DMS153 treated with DMSO at 0.1 percent for 48 hours (cell line): ENCODE measurements at regions not wholly inside any gene's neighbourhood (a gene's known extent, or its start where the extent isn't known, plus 50 kb on each side); places are given as distances from the start of the nearest gene placed in this dataset.
"Not testable (repeated sequence)": the region's sequence is repeated elsewhere in the genome, so short reads cannot be mapped to it uniquely, and the experiment has no call there.

Source experiments
- DNase-seq: peaks from one replicate; lab custom pipeline; 2025; ENCODE audit not compliant: unreplicated experiment; lab: John Stamatoyannopoulos, UW

DNA sequence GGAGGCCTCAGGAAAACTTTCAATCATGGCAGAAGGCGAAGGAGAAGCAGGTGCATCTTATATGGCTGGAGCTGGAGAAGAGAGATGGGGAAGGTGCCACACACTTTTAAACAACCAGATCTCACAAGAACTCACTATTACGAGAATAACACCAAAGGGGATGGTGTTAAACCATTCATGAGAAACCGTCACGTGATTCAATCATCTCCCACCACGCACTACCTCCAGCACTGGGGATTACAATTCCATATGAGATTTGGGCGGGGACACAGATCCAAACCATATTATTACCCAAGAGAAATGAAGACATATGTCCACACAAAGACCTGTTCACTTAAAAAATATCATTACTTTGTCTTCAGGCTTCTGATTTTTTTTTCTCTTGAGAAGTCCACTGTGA lies 518.5 kb downstream of the DCDC2C start:
- DNase-seq = no peak

DNA sequence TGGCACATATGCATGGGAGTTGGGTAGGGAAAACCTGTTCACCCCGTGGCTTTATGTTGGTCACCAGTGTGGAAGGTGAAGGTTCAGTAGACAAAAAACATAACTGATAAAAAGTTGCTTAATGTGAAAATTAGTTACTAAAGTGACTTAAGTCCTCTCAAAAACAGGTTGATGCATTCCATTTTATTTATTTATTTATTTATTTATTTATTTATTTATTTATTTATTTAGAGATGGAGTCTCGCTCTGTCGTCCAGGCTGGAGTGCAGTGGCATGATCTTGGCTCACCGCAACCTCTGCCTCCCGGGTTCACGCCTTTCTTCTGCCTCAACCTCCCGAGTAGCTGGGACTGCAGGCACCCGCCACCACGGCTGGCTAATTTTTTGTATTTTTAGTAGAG lies 541.0 kb downstream of the DCDC2C start:
- not testable (repeated sequence) for DNase-seq

DNA sequence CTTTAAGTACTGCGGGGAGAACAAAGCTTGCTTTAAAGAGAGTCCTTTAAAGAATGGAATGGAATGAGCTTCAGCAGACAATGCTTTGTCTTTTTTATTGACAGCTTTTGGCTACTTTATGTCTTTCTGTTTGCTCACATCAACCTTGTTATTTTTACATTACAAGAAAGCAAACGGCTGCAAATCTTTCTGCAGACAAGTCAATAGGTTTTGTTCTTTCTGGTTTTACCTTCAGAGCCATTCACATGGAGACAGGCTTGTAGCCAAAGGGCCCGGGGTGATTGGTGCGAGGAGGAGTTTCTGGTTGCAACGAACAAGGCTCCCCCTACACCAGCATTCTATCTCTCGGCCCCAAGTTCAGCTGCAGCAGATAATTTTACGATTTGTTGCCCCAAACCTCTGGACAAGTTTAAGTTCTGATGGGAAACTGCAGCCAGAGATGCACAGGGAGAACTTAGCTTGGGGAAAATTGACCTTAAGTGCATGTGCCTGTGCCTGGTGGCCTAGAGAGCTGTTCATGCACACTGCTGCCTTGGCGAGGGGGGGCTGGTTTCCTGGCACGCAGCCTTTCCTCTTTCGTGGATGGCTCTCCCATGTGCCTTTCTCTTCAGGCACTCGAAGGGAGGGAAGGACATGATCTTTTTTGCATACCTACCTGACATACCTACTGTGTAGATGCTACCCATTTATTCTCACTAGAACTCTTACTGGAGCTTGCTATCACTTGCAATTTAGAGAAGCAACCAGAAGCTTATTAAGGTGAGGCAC lies 543.2 kb downstream of the DCDC2C start:
- DNase-seq = no peak

DNA sequence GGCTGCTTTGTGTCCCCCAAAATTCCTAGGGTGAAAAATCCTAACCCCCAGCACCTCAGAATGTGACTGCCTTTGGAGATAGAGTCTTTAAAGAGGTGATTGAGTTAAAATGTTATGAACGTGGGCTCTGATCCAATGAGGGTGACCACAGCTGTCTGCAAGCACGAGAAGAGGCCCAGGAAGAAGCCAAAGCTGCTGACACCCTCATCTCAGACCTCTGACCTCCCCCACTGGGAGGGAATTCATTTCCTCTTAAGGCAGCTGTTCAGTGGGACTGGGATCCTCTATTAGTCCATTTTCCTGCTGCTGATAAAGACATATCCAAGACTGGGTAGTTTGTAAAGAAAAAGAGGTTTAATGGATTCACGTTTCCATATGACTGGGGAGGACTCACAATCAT lies 544.4 kb downstream of the DCDC2C start:
- no peak for DNase-seq

DNA sequence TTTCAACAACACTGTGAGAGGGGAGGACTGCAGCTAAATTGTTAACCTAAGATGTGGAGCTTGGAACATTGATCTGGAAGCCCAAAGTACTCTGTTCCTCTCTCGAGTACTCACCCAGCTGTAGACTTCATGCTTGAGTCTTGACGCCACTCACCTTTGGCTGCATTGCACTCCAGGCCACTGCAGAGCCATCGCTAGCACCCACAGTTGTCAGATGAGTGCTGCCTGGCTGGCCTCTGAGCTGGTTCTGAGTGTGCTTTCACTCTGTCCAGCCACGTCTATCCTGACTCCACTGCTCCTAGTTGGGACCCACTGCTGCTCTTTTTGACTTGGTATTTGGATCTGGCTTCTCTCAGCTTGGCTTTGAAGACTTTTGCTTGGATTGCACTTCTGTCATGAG lies 552.1 kb downstream of the DCDC2C start:
- no peak for DNase-seq

DNA sequence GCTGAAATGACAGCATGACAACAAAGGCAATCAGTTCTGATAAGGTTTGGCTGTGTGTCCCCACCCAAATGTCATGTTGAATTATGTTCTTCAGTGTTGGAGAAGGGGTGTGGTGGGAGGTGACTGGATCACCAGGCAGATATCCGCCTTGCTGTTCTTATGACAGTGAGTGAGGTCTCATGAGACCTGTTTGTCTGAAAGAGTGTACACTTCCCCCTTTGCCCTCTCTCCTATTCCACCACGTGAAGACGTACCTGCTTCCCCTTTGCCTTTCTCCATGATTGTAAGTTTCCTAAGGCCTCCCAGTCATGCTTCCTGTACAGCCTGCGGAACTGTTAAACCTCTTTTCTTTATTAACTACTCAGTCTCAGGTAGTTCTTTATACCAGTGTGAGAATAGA lies 553.0 kb downstream of the DCDC2C start:
- no peak for DNase-seq

DNA sequence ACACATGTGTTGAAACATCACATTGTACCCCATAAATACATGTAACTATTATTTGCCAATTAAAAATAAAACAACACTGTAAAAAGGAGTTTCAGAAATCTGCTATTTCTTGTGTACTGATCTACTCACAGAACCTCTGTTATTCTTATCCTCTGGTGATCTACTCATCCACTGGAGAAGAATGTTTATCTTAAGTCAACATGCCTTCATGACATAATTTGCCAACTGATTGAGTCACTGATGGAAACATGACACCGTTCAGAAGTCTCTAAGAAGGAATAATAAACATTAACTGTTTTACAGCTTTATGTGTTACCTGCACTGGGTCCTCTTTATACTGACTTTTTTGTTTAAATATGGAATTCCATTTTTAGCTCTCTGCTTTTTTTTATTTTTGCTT lies 555.2 kb downstream of the DCDC2C start:
- peak; percentile 33 for DNase-seq

DNA sequence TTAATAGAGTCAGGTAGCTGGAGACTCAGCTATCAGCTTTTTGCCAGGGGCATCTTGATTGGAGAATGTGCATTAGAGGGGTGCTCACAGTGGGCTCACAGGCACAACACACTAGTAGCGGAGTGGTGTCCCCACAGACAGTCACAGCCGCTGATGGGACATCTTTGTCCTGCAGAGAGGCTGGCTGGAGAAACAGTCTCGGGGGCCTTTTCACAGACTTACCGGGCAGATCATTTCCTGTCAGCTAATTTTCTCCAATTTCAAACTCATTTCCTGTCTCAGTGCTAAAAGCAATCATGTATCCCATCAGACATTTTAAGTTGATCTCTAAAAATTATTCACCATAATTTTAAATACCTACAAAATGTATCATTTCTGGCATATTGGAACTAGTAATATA lies 562.6 kb downstream of the DCDC2C start:
- DNase-seq = no peak

DNA sequence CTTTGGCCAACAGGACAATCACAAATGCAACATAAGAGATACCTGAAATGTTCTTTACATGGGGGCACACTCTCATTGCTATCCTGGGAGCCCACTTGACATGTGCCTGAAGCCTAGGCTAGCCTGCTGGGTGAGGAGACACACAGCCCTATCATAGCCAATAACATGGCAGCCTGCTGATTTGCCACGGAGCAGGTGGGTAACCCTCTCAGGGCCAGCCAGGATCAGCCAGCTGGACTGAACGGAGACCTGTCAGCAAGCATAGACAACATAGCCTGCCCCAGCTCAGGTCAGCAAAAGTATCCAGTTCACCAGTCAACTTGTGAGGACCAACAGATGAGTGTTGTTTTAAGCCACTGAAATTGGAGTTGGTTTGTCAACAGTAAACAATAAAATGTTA lies 566.5 kb downstream of the DCDC2C start:
- DNase-seq = no peak

DNA sequence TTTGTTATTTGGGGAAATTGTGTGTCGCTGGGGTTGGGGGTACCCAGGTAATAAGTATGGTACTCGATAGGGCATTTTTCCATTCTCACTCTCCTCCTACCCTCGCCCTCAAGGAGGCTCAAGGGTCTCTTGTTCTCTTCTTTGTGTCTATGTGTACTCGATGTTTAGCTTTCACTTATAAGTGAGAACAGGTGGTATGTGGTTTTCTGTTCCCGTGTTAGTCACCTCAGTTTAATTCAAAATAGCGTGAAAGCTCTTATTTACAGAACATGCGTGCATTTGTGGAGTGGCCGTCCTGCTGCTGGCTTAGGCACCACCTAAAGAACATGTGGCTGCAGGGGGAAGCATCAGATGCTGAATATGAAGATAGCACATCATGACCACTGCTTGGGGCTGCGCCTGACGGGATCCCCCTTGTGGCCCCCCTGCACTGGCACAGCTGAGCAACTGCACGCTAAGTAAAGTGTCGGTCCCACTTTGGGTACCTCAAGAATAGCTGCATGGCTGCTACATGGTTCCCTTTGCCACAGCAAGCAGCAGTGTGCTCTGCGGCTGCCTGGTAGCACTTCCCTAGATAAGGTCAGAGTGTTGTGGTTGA lies 569.0 kb downstream of the DCDC2C start:
- peak; percentile 41 for DNase-seq

DNA sequence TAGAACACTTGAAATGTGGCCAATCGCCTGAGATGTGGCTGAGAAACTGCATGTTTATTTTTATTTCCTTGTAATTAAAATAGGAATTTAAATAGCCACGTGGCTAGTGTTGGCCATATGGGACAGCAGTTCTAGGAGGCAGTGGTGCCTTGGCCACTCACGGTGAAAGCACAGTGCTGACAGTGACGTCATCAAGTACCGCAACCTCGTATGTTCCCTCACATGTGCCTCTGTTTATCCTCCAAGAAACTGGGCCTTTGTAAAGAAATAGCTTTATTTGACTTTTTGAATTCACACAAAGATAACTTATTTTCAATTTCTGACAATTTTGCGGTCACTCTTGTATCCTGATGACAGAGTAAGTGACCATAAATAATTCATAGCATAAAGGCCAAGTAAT lies 575.0 kb downstream of the DCDC2C start:
- DNase-seq = no peak

DNA sequence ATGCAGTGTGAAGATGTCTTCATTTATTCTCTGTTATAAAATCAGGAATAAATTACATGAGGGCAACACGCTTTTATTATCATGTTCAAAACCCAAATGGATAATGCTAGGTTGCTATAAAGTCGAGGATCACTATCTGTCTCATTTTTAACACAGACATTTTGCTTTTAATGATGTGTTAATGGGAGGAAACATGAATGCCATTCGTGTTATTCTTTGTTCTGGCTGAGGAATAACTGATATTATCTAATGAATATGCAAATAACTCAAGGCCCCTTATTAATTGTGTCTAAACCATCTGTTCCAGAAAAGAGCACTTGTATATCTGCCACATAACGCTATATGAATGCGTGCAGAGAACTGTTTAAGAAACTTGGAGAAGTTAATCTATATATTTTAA lies 576.1 kb downstream of the DCDC2C start:
- DNase-seq = no peak

DNA sequence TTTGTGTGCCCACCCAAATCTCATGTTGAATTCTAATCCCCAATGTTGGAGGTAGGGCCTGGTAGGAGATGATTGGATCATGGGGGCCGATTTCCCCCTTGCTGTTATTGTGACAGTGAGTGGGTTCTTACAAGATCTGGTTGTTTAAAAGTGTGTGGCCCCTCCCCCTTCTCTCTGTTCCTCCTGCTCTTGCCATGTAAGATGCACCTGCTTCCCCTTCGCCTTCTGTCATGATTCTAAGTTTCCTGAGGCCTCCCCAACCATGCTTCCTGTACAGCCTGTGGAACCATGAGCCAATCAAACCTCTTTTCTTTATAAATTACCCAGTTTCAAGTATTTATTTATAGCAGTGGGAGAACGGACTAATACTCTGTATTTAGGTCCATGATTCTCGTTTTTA lies 588.1 kb downstream of the DCDC2C start:
- no peak for DNase-seq

DNA sequence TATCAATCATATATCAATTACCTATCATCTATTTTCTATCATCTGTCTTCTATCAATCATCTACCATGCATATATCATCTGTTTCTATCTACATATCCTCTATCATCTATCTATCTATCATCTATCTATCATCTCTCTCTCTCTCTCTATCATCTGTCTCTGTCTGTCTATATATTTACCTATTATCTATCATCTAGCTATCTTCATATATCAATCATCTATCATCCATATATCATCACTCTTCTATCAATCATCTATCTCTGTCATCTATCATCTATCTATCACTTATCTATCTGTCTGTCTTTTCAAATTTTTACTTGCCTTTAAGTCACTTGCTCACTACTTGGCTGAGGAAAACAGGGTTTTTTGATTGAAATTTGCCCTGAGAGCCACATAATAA lies 592.3 kb downstream of the DCDC2C start:
- DNase-seq = no peak

DNA sequence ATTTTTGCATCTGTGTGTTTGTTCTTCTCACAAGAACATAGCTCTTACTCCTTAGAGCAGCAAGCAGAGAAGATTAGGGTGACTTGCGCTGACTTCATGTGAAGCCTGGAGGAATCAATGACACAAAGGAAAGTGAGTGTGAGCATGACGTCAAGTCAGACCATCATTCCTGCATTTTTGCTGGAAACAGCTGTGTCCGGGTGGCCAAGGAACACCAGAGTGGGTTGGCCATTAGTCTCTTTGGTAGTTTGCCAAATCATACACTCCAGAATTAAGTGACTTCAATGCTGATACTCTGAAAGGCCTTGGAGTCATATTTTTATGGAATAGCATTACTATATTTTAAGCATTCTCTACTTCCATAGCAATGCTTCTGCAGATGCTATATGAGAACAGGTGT lies 597.2 kb downstream of the DCDC2C start:
- DNase-seq = no peak

DNA sequence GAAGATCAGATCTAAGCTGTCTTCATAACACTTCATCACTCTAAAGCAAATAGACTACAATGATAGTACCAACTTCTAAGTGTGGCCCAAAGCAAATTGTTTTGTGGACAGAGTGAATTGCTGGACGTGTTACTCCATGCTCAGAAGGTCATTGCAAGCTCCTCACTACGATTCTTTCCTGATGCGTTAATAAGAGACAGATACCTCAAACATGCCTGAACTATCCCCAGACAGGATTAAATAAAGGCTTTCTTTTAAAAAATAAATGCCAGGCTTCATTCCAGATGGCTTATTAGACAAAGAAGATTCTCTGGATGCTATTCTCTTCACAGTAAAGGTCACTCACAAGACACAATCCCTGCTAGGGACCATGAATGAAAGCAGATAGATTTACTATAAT lies 621.2 kb downstream of the DCDC2C start:
- DNase-seq = no peak

DNA sequence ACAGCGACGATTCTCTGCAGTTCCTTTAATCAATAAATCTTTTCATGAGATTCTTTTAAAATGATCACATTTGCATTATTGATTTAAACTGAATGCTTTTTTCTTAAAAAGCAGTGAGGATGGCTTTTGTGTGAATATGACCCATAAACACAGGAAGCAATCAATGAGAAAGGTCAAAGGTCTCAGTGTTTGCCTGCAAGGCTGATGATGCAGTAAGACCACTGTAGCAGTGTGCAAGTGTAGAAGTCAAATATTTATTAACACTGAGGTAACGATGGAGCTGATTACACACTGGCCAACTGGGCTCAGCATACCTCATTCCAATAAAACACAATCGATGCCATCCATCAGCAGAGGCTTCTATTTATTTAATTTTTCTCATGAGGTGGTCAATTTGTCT lies 633.5 kb downstream of the DCDC2C start:
- DNase-seq = no peak

DNA sequence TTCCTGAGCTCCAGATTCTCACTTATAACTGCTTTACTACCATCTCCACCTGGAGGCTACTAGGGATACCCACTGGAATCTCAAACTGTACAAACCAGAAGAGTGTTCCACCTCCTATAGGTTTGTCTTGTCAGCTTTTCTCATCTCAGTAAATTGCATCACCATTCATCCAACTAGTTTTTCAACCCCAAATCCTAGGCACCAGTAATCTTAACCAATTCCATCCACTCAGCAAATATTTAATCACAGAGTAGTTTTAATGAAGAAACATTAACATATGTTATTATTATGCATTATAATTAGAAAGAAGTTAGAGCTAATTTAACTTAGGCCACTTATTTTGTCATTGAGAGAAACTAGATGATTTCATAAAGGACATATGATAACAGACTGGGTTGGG lies 635.0 kb downstream of the DCDC2C start:
- DNase-seq = no peak

DNA sequence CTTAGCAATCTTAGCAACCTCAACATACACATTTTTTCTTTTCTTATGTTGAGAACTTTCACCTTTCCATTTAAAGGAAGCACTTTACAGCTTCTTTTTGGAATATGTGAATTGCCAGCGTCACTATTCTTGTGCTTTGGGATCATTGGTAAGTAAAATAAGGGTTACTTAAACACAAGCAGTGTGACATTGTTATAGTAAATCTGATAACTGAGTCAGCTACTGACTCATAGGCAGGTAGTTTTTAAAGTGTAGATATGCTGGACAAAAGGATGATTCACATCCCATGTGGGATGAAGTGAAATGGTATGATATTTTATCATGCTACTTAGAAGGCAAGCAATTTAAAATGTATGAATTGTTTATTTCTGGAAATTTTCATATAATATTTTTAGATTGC lies 637.2 kb downstream of the DCDC2C start:
- DNase-seq = no peak

DNA sequence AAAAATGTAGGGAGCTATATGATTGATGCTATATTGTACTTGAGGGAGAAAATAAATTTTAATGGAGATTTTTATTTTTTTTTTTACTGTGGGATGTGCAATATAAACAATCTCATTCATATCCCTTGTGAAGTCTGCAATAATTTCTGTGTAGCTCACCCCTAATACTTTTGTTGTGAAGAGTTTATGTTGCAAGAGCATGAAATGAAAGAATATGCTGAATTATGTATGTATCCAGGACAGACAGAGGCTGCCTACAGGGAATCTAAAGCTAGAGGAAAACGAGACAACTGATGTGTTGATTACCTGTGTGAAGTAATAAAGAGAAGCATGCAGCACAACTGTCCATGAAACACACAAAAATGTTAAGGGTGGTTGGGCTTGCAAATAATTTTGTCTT lies 643.3 kb downstream of the DCDC2C start:
- DNase-seq = no peak

DNA sequence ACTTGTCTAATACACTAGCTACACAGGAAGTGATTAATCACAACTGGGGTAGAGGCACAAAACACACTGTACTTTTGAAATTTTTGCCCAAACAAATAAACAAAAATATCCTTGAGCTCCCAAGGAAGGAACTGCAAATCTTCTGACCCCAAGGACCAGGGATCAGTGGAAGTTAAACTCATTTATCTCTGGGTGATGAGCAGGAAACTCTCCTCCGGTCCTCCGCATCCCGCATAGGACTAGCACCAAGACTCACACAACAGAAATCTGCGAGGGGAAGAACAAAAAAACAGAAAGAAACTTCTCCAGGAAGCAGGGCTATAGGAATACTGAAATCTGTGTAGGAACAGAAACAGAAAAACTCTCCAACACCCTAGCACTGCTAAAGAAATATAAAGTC lies 650.3 kb downstream of the DCDC2C start:
- DNase-seq = no peak

DNA sequence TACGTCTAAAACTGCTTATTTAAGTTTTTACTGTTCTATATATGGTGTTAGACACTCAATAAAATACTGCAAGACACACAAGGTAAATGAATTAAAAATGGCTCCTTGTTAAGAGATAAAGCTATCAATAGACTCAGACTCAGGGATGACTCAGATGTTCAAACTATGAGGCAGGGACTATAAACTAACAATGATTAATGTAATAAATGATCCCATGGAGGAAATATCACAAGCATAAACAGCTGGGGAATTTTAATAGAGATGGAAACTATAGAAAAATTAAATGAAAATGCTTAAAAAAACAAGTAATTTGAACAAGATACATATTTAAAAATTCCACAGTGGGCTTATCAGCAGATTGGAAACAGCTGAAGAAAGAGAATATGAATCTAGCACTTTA lies 650.8 kb downstream of the DCDC2C start:
- no peak for DNase-seq

DNA sequence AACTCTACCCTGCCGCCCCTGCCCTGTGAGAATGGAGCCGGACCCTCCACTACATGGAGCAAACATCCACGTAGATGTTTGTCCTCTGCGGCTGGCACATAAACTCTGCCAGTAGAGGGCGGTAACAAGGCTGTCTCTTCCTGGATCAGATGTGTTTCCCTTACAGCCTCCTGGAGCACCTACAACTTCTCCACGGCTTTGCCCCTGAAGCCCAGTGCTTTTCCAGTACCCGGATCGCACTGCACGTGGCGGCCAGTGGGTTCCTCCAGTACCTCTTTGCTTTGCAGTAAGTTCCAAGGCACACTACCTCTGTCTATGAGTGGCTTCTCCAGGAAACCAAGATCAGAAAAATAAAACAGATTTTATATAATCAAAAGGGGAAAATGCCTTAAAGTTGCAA lies 651.3 kb downstream of the DCDC2C start:
- DNase-seq = no peak
